ENCODE measurements at regions not wholly inside any gene's neighbourhood (a gene's known extent, or its start where the extent isn't known, plus 50 kb on each side); places are given as distances from the start of the nearest gene placed in this dataset.

DNA sequence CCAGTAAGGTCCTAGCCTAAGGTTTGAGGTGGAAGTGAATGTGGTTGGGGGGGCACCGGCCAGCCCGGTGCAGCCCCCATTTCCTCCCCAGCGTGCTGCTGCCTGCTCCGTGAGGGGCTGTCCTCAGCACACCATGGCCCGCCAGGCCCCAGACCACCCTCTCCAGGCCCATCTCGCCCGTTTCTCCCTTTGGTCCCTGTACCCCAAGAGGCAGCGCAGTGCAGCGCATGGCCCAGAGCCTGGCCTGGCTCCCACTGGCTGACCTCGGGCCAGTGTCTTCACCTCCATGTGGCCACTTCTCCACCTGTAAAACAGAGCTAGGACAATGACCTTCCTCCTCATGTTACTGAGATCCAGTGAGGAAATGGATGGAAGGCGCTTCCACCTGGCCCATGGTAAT lies 170.0 kb upstream of the GSE1 start:
- H3K36me3 ChIP-seq (replicated peaks): no peaks in the 10 kb centered on the region
- TF ChIP-seq, protein P1, sequence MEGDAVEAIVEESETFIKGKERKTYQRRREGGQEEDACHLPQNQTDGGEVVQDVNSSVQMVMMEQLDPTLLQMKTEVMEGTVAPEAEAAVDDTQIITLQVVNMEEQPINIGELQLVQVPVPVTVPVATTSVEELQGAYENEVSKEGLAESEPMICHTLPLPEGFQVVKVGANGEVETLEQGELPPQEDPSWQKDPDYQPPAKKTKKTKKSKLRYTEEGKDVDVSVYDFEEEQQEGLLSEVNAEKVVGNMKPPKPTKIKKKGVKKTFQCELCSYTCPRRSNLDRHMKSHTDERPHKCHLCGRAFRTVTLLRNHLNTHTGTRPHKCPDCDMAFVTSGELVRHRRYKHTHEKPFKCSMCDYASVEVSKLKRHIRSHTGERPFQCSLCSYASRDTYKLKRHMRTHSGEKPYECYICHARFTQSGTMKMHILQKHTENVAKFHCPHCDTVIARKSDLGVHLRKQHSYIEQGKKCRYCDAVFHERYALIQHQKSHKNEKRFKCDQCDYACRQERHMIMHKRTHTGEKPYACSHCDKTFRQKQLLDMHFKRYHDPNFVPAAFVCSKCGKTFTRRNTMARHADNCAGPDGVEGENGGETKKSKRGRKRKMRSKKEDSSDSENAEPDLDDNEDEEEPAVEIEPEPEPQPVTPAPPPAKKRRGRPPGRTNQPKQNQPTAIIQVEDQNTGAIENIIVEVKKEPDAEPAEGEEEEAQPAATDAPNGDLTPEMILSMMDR (IDR thresholded peaks at IDR 0.05; ENCODE audit: low read depth, low read length, missing control alignments): no peak
- in situ Hi-C loops (cut with HindIII; ENCODE audit: low pct_ligation_motif_present, low sequenced_read_pairs): no loop called here
- H3K27ac ChIP-seq: no peak overlapping the region
- H3K4me3 ChIP-seq (ENCODE audit: low read depth, low read length): no peak overlapping the region
- DNase-seq: no peak
- no peaks in the 10 kb centered on the region for H3K27me3 ChIP-seq (replicated peaks)

- no peak overlapping the region for H3K27ac ChIP-seq
- no peak for DNase-seq
- no peak overlapping the region for H3K4me3 ChIP-seq (ENCODE audit: low read depth, low read length)
- H3K36me3 ChIP-seq (replicated peaks): no peaks in the 10 kb centered on the region
- H3K27me3 ChIP-seq (replicated peaks): no peaks in the 10 kb centered on the region
- in situ Hi-C loops (cut with HindIII; ENCODE audit: low pct_ligation_motif_present, low sequenced_read_pairs): no loop called here
- TF ChIP-seq, protein P1 (IDR thresholded peaks at IDR 0.05; ENCODE audit: low read depth, low read length, missing control alignments): no peak
Observed at GRCh38 chr16:85443531-85443930, 169.6 kb upstream of the GSE1 start.

- no peak for DNase-seq
- in situ Hi-C loops (cut with HindIII; ENCODE audit: low pct_ligation_motif_present, low sequenced_read_pairs): no loop called here
- Histone ChIP-seq H3K27ac (no peak overlapping the region), H3K4me3 (ENCODE audit: low read depth, low read length) (no peak overlapping the region), H3K36me3 (replicated peaks) (no peaks in the 10 kb centered on the region), H3K27me3 (replicated peaks) (no peaks in the 10 kb centered on the region)
- TF ChIP-seq, protein P1 (IDR thresholded peaks at IDR 0.05; ENCODE audit: low read depth, low read length, missing control alignments): no peak
Observed at GRCh38 chr16:85445064-85445778, 167.9 kb upstream of the GSE1 start.

GRCh38 chr16:85445779-85446222 lies 167.3 kb upstream of the GSE1 start:
- Histone ChIP-seq H3K4me3 (ENCODE audit: low read depth, low read length) (no peak overlapping the region), H3K36me3 (replicated peaks) (no peaks in the 10 kb centered on the region), H3K27me3 (replicated peaks) (no peaks in the 10 kb centered on the region), H3K27ac (no peak overlapping the region)
- TF ChIP-seq, protein P1 (IDR thresholded peaks at IDR 0.05; ENCODE audit: low read depth, low read length, missing control alignments): no peak
- in situ Hi-C loops (cut with HindIII; ENCODE audit: low pct_ligation_motif_present, low sequenced_read_pairs): no loop called here
- no peak for DNase-seq

GRCh38 chr16:85446951-85447692 lies 166.0 kb upstream of the GSE1 start:
- TF ChIP-seq, protein P1 (IDR thresholded peaks at IDR 0.05; ENCODE audit: low read depth, low read length, missing control alignments): no peak
- no peak for DNase-seq
- H3K27ac ChIP-seq: no peak overlapping the region
- H3K4me3 ChIP-seq (ENCODE audit: low read depth, low read length): no peak overlapping the region
- H3K36me3 ChIP-seq (replicated peaks): no peaks in the 10 kb centered on the region
- in situ Hi-C loops (cut with HindIII; ENCODE audit: low pct_ligation_motif_present, low sequenced_read_pairs): no loop called here
- H3K27me3 ChIP-seq (replicated peaks): no peaks in the 10 kb centered on the region
